Esophagus muscularis mucosa (tissue), 3 donors: ENCODE measurements at regions not wholly inside any gene's neighbourhood (a gene's known extent, or its start where the extent isn't known, plus 50 kb on each side); places are given as distances from the start of the nearest gene placed in this dataset.

Source experiments
- CTCF ChIP-seq, 3 experiments: fragments of 200-600 bp in 2 of 3; fragments of 450-650 bp in 1 of 3; sonication (generic) in 2 of 3; IDR thresholded peaks; one replicate each; pipeline ENCODE4 v1.5.1; 2017 to 2019; ENCODE audit warnings: antibody characterized with exemption in 3 of 3, mild to moderate bottlenecking in 2 of 3, moderate library complexity in 1 of 3
- POLR2A ChIP-seq: fragments of 450-650 bp; IDR thresholded peaks from one replicate; pipeline ENCODE4 v1.6.1; 2017; ENCODE audit warnings: antibody characterized with exemption, moderate library complexity, mild to moderate bottlenecking, low read depth
- POLR2AphosphoS5 ChIP-seq, 2 donors: sonication (generic); formaldehyde crosslinking; IDR thresholded peaks; one replicate each; pipeline ENCODE4 v1.6.1; 2017; ENCODE audit warnings: antibody characterized with exemption in 2 of 2

GRCh38 chr1:218712677-218713076 lies 367.5 kb downstream of the TGFB2 start:
- TF ChIP-seq CTCF (IDR thresholded peaks at IDR 0.05) (no peak), POLR2AphosphoS5 (IDR thresholded peaks at IDR 0.05) (no peak), POLR2A (no peak)
